GM21576 (cell line): ENCODE measurements at regions not wholly inside any gene's neighbourhood (a gene's known extent, or its start where the extent isn't known, plus 50 kb on each side); places are given as distances from the start of the nearest gene placed in this dataset.

Experiments used
- ATAC-seq: cut with Tn5 transposase; IDR thresholded peaks from one replicate; pipeline ENCODE4 v1.9.1; 2021; ENCODE audit warnings: mild to moderate bottlenecking, moderate library complexity; ENCODE audit not compliant: unreplicated experiment

DNA sequence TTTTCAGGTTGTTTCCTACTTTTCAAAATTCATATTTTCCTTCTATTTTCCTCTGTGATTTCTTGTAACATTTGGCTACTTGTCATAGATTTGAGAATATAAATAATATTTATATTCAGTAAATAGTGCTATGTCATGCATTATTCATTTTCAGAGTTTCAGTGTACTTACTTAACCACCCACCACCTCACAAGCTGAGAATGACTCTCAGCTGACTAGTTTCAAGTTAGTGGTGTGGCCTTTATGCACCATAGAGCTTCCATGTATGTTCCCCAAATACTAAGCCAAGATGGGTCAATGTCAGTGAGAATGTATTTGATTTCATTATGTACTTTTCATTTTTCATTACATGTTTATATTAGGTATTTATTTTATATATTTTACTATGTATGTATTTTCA is 56.9 kb upstream of the RGS1 start:
- ATAC-seq, result peak; percentile 32

DNA sequence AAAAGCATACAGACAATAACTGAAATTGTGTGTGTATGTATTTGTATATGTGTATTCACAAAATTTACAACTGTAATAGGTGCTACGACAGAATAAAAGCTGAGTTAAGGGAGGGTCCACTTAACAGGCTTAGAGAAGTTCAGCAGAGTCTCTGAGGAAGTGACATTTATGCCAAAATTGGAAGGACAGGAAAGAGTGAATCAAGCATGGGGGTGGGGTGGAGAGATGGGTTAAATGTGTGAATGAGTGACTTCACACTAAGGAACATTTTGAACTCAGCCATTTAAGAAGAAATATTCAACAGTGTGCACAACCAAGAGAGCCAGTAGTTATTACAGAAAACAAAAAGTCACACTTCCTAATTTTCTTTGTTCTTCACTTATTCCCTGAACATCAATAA is 53.8 kb upstream of the RGS1 start:
- ATAC-seq, result no peak

DNA sequence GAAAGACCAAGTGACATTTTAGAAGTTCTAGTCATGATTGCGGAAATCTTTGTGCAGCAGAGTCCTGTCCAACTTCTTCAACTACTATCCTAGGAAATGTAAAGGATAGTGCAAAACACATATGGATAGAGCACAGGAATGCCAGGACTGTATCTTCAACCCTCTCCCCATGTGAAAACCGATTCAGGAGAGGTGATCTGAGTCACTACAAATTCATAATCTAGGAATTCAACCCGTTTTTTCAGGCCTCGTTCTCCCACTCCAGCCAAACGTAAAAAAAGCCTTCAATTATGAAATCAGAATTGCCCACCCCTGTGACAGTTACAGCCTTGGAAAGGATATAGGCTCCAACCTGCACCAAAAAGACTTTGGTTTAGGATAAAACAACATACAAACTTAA is 52.9 kb upstream of the RGS1 start:
- no peak for ATAC-seq

DNA sequence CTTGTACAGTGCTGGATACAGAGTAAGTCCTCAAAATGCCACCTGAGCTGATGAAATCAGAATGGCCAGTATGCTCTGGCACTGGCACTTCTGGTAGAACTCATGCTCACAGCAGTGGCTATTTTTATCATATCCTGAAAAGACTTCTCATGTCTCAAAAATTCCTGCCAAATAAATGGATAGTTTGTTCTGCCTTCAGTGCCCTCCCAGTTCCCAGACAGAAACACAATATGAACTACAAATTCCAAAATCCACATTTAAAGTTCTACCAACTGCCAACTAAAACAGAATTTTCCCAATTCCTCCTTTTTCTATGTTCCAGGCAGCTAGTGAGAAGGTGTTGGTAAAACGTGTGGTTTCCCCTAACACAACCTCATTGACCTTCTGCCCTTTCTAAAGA is 51.4 kb upstream of the RGS1 start:
- ATAC-seq, result no peak
